ENCODE measurements at regions not wholly inside any gene's neighbourhood (a gene's known extent, or its start where the extent isn't known, plus 50 kb on each side); places are given as distances from the start of the nearest gene placed in this dataset.

- H3K4me1 Mint-ChIP-seq, result no peaks in the 10 kb centered on the region
- POLR2A ChIA-PET, result no interaction called here
- H3K36me3 Mint-ChIP-seq, result no peaks in the 10 kb centered on the region
- peaks cover 0 to 1% (median 0%) of the 10 kb centered on the region in 5 donors for H3K27me3 Mint-ChIP-seq
- no peak overlapping the region for H3K27ac Mint-ChIP-seq
- H3K4me3 Mint-ChIP-seq, result no peak overlapping the region
- ATAC-seq (no peak), DNase-seq (no peak)
- peaks cover 0 to 30% (median 6%) of the 10 kb centered on the region in 9 donors for H3K9me3 Mint-ChIP-seq
Measured at GRCh38 chr2:107235491-107236254, 349.7 kb upstream of the ST6GAL2 start.

GRCh38 chr2:107242811-107243210 is 356.8 kb upstream of the ST6GAL2 start:
- no peak overlapping the region for H3K27ac Mint-ChIP-seq
- no peak for ATAC-seq

GRCh38 chr2:107248932-107249331 is 363.0 kb upstream of the ST6GAL2 start:
- no peaks in the 10 kb centered on the region for H3K27me3 Mint-ChIP-seq
- no peak for DNase-seq
- no peak overlapping the region for H3K27ac Mint-ChIP-seq
- H3K4me3 Mint-ChIP-seq, result no peak overlapping the region
- H3K9me3 Mint-ChIP-seq, result peaks cover 0 to 9% (median 0%) of the 10 kb centered on the region in 9 donors
- POLR2A ChIA-PET, result no interaction called here
- ATAC-seq, result no peak
- no peaks in the 10 kb centered on the region for H3K36me3 Mint-ChIP-seq
- no peaks in the 10 kb centered on the region for H3K4me1 Mint-ChIP-seq

More at GRCh38 chr2:107242811-107243210, 356.8 kb upstream of the ST6GAL2 start:
- Mint-ChIP-seq H3K36me3 (no peaks in the 10 kb centered on the region), H3K9me3 (peaks cover 0 to 9% (median 0%) of the 10 kb centered on the region in 9 donors), H3K4me1 (no peaks in the 10 kb centered on the region), H3K27me3 (no peaks in the 10 kb centered on the region), H3K4me3 (no peak overlapping the region)
- DNase-seq, result no peak
- POLR2A ChIA-PET, result no interaction called here

- Mint-ChIP-seq H3K4me1 (no peaks in the 10 kb centered on the region), H3K27me3 (peaks cover 0 to 8% (median 0%) of the 10 kb centered on the region in 5 donors), H3K27ac (no peak overlapping the region), H3K4me3 (no peak overlapping the region), H3K9me3 (peaks cover 0 to 16% (median 2%) of the 10 kb centered on the region in 9 donors), H3K36me3 (no peaks in the 10 kb centered on the region)
- DNase-seq (no peak), ATAC-seq (no peak)
- POLR2A ChIA-PET, result no interaction called here
Measured at GRCh38 chr2:107255744-107256143, 369.8 kb upstream of the ST6GAL2 start.

DNA sequence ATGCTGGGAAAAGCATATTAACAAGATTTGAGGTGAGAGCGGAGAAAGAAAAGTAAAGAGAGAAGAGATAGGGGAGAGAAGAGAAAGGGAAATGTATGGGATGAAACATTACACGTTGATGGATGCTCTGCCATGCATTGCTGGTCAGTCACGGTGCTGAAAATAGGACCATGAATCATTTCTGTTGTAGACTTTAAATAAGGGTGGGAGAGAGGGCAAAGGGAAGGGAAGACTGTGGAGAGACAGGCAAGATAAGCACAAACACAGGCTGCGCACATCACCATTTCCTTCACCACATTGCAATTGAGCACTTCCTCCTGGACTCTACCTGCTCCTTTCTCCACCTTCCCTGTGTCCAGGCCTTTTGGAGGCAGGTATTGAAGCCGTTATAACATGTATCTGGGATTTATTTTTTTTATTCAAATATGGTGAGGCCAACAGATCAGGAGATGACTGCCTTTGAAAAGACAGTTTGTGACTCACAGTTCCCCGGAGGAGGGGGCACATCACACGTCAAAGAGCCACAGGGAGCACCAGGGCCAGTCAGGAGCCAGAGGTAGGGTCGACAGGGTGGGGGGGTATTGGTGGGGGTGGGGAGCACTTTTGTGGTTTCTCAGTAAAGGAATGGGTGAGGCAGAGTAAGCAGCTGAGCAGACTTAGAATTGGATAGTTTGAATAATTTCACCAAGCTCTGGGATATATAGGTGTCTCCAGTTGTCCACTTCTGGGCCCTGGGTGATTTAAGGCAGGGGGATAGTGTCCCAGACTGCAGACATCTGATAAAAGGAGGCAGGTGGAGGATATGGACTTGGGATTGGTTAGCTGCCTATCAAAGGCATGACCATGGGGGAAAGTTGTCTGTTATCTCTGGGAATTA is 372.8 kb upstream of the ST6GAL2 start:
- Mint-ChIP-seq H3K27me3 (peaks cover 0 to 8% (median 0%) of the 10 kb centered on the region in 5 donors), H3K36me3 (no peaks in the 10 kb centered on the region), H3K9me3 (peaks cover 0 to 13% (median 2%) of the 10 kb centered on the region in 9 donors), H3K4me3 (no peak overlapping the region), H3K27ac (no peak overlapping the region), H3K4me1 (no peaks in the 10 kb centered on the region)
- no peak for ATAC-seq
- DNase-seq, result no peak
- POLR2A ChIA-PET, result no interaction called here

DNA sequence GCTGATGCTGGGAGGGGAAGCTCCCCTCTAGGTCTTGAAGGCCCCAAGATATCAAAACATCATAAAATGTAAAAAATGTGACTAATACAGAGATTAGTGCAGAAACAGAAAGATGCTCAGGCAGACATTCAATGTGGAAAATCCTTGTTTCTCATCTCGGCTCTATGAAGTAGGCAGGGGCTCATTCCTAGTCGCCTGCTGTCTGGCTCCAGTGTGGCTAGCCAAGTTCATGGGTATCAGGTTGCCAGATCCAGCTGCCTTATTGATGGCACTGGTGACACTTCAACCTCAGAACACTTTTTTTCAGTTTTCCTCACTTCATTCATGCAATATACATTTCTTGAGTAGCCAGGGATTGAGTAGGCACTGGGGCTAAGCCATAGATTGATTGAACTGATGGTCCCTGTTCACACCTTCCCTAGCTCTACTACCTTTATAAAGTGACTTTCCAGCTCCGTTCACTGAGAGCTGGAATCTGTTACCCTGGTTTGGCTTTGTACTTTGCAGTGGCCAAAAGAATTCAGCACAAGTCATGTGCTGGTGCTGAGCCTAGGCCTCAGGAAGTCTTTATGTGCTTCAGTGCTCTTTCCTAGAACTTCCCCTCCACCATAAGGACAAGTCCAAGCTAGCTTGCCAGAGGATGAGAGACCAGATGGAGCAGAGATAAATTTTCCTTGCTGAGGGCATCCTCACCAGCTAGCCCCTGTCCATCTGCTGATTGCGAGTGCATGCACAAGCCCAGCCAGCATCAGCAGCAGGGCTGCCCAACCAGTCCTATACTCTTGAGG is 373.6 kb upstream of the ST6GAL2 start:
- Mint-ChIP-seq H3K4me1 (no peaks in the 10 kb centered on the region), H3K4me3 (no peak overlapping the region), H3K27ac (no peak overlapping the region), H3K36me3 (no peaks in the 10 kb centered on the region), H3K27me3 (peaks cover 0 to 8% (median 0%) of the 10 kb centered on the region in 5 donors), H3K9me3 (peaks cover 0 to 13% (median 2%) of the 10 kb centered on the region in 9 donors)
- POLR2A ChIA-PET, result no interaction called here
- no peak for DNase-seq
- ATAC-seq, result no peak

DNA sequence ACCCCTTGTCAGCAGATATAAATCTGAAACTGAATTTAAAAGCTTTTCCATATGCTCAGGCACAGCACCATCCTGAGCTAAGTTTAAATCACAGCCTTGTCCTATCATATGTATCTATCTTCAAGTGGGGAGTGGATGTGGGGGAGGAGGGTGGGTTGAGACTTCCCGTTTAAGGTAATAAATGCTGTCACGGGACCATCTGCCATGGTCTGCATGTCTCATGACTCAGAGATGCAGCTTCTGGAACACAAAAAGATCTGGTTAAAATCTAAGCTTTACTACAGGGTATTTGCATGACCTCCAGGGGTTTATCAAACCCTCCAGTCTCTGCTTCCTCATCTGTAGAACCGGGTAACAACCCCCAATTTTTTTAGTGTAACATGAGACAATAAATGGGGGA is 377.7 kb upstream of the ST6GAL2 start:
- peaks cover 0 to 8% (median 1%) of the 10 kb centered on the region in 9 donors for H3K9me3 Mint-ChIP-seq
- POLR2A ChIA-PET, result no interaction called here
- no peaks in the 10 kb centered on the region for H3K36me3 Mint-ChIP-seq
- ATAC-seq (no peak), DNase-seq (no peak)
- H3K27ac Mint-ChIP-seq, result no peak overlapping the region
- no peak overlapping the region for H3K4me3 Mint-ChIP-seq
- H3K27me3 Mint-ChIP-seq, result no peaks in the 10 kb centered on the region
- H3K4me1 Mint-ChIP-seq, result no peaks in the 10 kb centered on the region

DNA sequence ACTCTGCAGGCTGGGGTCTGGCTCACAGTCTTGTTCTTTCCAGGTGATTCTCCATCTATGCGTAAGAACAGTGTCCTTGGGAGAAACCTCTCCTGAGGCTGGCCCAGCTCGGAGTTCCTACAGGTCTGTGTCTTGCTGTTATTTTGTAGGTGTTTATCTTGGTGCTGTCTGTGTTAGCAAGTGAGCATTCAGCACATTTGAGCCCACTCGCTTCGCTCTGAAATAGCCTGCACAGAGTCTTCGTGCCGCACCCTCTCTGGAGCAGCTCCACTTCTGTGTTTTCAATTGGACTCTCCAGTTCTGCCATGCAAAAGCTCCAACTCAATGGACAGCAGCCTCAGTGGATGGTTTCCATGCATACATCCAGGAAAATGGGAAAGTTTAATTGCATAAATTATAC is 378.2 kb upstream of the ST6GAL2 start:
- no peaks in the 10 kb centered on the region for H3K27me3 Mint-ChIP-seq
- no peaks in the 10 kb centered on the region for H3K36me3 Mint-ChIP-seq
- DNase-seq, result no peak
- H3K9me3 Mint-ChIP-seq, result peaks cover 0 to 8% (median 2%) of the 10 kb centered on the region in 9 donors
- no peak overlapping the region for H3K4me3 Mint-ChIP-seq
- no peaks in the 10 kb centered on the region for H3K4me1 Mint-ChIP-seq
- no peak for ATAC-seq
- no peak overlapping the region for H3K27ac Mint-ChIP-seq
- POLR2A ChIA-PET, result no interaction called here

DNA sequence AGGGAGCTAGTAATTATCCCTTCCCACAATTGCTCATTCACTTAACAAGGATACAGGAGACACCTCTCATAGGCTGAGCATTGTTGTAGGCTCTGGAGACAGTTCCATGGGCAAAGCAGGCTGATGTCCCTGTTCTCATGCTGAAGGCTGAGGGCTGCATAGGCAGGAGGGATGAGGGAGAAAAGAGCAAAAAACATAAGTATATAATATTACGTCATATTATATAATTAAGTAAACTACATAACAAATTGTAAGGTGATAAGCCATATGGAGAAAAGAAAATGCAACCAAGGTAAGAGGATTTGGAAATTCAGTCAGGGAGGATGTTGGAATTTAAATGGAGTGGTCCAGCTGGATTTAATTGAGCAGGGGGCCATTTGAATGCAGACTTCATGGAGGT is 380.6 kb upstream of the ST6GAL2 start:
- POLR2A ChIA-PET, result interaction anchor here (0.7 kb wide), 1 partner anchor 261 kb away, joined by 3 read pairs; no protein-coding TSS in a partner anchor
- DNase-seq (no peak), ATAC-seq (no peak)
- H3K4me3 Mint-ChIP-seq, result no peak overlapping the region
- no peaks in the 10 kb centered on the region for H3K4me1 Mint-ChIP-seq
- H3K27me3 Mint-ChIP-seq, result no peaks in the 10 kb centered on the region
- no peak overlapping the region for H3K27ac Mint-ChIP-seq
- no peaks in the 10 kb centered on the region for H3K36me3 Mint-ChIP-seq
- H3K9me3 Mint-ChIP-seq, result peaks cover 0 to 11% (median 2%) of the 10 kb centered on the region in 9 donors

- H3K36me3 Mint-ChIP-seq, result no peaks in the 10 kb centered on the region
- no peak overlapping the region for H3K27ac Mint-ChIP-seq
- DNase-seq (no peak), ATAC-seq (no peak)
- H3K4me1 Mint-ChIP-seq, result no peaks in the 10 kb centered on the region
- H3K9me3 Mint-ChIP-seq, result peaks cover 0 to 11% (median 2%) of the 10 kb centered on the region in 9 donors
- H3K4me3 Mint-ChIP-seq, result no peak overlapping the region
- no peaks in the 10 kb centered on the region for H3K27me3 Mint-ChIP-seq
- POLR2A ChIA-PET, result no interaction called here
Measured at GRCh38 chr2:107267086-107267485, 381.1 kb upstream of the ST6GAL2 start.

- POLR2A ChIA-PET, result no interaction called here
- DNase-seq (no peak), ATAC-seq (no peak)
- no peaks in the 10 kb centered on the region for H3K4me1 Mint-ChIP-seq
- no peaks in the 10 kb centered on the region for H3K36me3 Mint-ChIP-seq
- peaks cover 0 to 19% (median 0%) of the 10 kb centered on the region in 9 donors for H3K9me3 Mint-ChIP-seq
- H3K27ac Mint-ChIP-seq, result no peak overlapping the region
- peaks cover 0 to 10% (median 3%) of the 10 kb centered on the region in 5 donors for H3K27me3 Mint-ChIP-seq
- no peak overlapping the region for H3K4me3 Mint-ChIP-seq
Measured at GRCh38 chr2:107276034-107276433, 390.1 kb upstream of the ST6GAL2 start.

DNA sequence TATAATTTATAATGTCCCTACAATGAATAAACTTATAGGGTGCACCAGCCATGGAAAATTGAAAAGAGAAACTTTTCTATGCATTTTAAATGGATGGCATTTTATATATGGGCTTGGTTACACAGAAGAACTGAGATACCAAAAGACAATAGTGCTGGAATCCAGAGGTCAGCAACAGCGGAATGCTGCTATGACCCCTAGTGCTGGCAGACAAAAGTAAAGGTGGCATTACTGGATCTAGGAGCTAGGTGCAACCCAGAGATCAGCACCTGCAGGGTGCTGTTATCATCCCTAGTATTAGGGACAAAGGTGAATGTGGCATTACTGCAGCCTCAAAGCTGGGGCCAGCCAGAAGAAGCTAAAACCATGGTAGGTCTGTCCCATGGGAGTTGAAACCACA is 392.7 kb upstream of the ST6GAL2 start:
- Mint-ChIP-seq H3K4me1 (no peaks in the 10 kb centered on the region), H3K4me3 (no peak overlapping the region), H3K27ac (no peak overlapping the region), H3K36me3 (no peaks in the 10 kb centered on the region), H3K9me3 (peaks cover 0 to 19% (median 0%) of the 10 kb centered on the region in 9 donors), H3K27me3 (peaks cover 0 to 10% (median 3%) of the 10 kb centered on the region in 5 donors)
- DNase-seq (no peak), ATAC-seq (no peak)
- POLR2A ChIA-PET, result no interaction called here

Data from naive thymus-derived CD8-positive, alpha-beta T cell (primary cell).